Endothelial cell of umbilical vein (primary cell): ENCODE measurements at regions not wholly inside any gene's neighbourhood (a gene's known extent, or its start where the extent isn't known, plus 50 kb on each side); places are given as distances from the start of the nearest gene placed in this dataset.

Experiments used
- BruUV-seq: library from RNA; stranded (reverse); fragments of 400-500 nt; replicated peaks from 2 replicates; lab custom pipeline; 2021; lab: Mats Ljungman, UMichigan
- CTCF ChIA-PET: fragments of 300-600, 350-600 bp; sonication (Branson Sonifier 250); formaldehyde crosslinking; loops from one replicate; lab custom pipeline; 2021; ENCODE audit warnings: antibody characterized with exemption, inconsistent platforms; lab: Charles Lee
- POLR2A ChIA-PET: fragments of 300-600, 350-600 bp; sonication (Branson Sonifier 250); formaldehyde crosslinking; loops from one replicate; lab custom pipeline; 2021; ENCODE audit warnings: antibody characterized with exemption, inconsistent platforms; lab: Charles Lee
- DNase-seq: peaks from one replicate; pipeline ENCODE4 v3.0.0-alpha.2; 2011; ENCODE audit warnings: low read depth, low spot score
- FAIRE-seq: peaks from 2 replicates; lab custom pipeline; 2011; peaks lifted over from hg19 to GRCh38; lab: Jason Lieb, UNC
- H2AFZ ChIP-seq: 2 replicates; pipeline ENCODE4 v1.6.0; 2012; ENCODE audit warnings: low read depth, low read length, control low read depth, inconsistent platforms
- H3K27ac ChIP-seq: 2 replicates; pipeline ENCODE4 v1.5.1; 2011; ENCODE audit warnings: low read depth, mild to moderate bottlenecking, control low read depth, low read length, moderate library complexity; ENCODE audit not compliant: insufficient read depth
- H3K27me3 ChIP-seq, 2 experiments: 2 replicates each; pipeline versions ENCODE4 v1.6.0 to v1.6.1; 2011; ENCODE audit warnings: low read length in 2 of 2, mixed read lengths in 1 of 2; ENCODE audit not compliant: control insufficient read depth in 2 of 2, insufficient read depth in 2 of 2
- H3K36me3 ChIP-seq, 2 experiments: 2 replicates in 1 of 2; 3 replicates in 1 of 2; pipeline ENCODE4 v1.5.1; 2011; ENCODE audit warnings: low read length in 2 of 2, mild to moderate bottlenecking in 1 of 2, moderate library complexity in 1 of 2; ENCODE audit not compliant: control insufficient read depth in 2 of 2, insufficient read depth in 2 of 2; ENCODE audit errors: extremely low read depth in 1 of 2
- H3K4me1 ChIP-seq: 3 replicates; pipeline ENCODE4 v1.5.1; 2011; ENCODE audit warnings: mild to moderate bottlenecking, low read length; ENCODE audit not compliant: control insufficient read depth, insufficient read depth; ENCODE audit errors: extremely low read depth
- H3K4me2 ChIP-seq: 2 replicates; pipeline ENCODE4 v1.6.1; 2011; ENCODE audit warnings: low read length, control low read depth, mixed read lengths; ENCODE audit not compliant: insufficient read depth
- H3K4me3 ChIP-seq, 3 experiments: fragments of 200-600 bp in 1 of 3; sonication (generic), shearing (Covaris generic) in 1 of 3; replicated peaks in 1 of 3; 2 replicates each; pipeline ENCODE4 v1.5.1; 2011 to 2016; ENCODE audit warnings: control low read depth in 3 of 3, low read length in 3 of 3, mild to moderate bottlenecking in 2 of 3, inconsistent platforms in 1 of 3, low read depth in 1 of 3, moderate library complexity in 1 of 3; ENCODE audit not compliant: insufficient read depth in 1 of 3
- H3K79me2 ChIP-seq: 2 replicates; pipeline ENCODE4 v1.6.0; 2012; ENCODE audit warnings: low read length, inconsistent platforms; ENCODE audit not compliant: control insufficient read depth, insufficient read depth
- H3K9ac ChIP-seq: replicated peaks from 2 replicates; pipeline ENCODE3; 2011; ENCODE audit warnings: low read length, control low read depth; ENCODE audit not compliant: insufficient read depth; ENCODE audit errors: extremely low read depth
- H3K9me1 ChIP-seq: replicated peaks from 3 replicates; pipeline ENCODE4 v1.6.0; 2011; ENCODE audit warnings: mild to moderate bottlenecking, low read length; ENCODE audit not compliant: control insufficient read depth, insufficient read depth; ENCODE audit errors: extremely low read depth
- H3K9me3 ChIP-seq: replicated peaks from 2 replicates; pipeline ENCODE4 v1.5.1; 2012; ENCODE audit warnings: low read length, inconsistent platforms; ENCODE audit not compliant: control insufficient read depth, insufficient read depth
- H4K20me1 ChIP-seq: replicated peaks from 2 replicates; pipeline ENCODE3; 2011; ENCODE audit warnings: mild to moderate bottlenecking, low read length; ENCODE audit not compliant: control insufficient read depth, insufficient read depth; ENCODE audit errors: extremely low read depth
- CTCF ChIP-seq, 2 donors: IDR thresholded peaks; 1 replicate in 1 of 2; 2 replicates in 1 of 2; pipeline ENCODE4 v1.5.1; 2011; ENCODE audit warnings: low read length in 2 of 2, mild to moderate bottlenecking in 2 of 2, moderate library complexity in 2 of 2, control low read depth in 1 of 2, inconsistent platforms in 1 of 2, low read depth in 1 of 2; ENCODE audit not compliant: insufficient read depth in 1 of 2; ENCODE audit errors: extremely low read depth in 1 of 2
- EZH2 ChIP-seq: IDR thresholded peaks from 2 replicates; pipeline ENCODE4 v1.6.1; 2012; ENCODE audit warnings: borderline replicate concordance, low read depth, mild to moderate bottlenecking, moderate library complexity, low read length, inconsistent platforms; ENCODE audit not compliant: severe bottlenecking
- FOS ChIP-seq: IDR thresholded peaks from 2 replicates; pipeline ENCODE4 v1.6.1; 2011; ENCODE audit warnings: mild to moderate bottlenecking, low read length, moderate library complexity, borderline replicate concordance; ENCODE audit not compliant: insufficient read depth
- GATA2 ChIP-seq: IDR thresholded peaks from 2 replicates; pipeline ENCODE4 v1.7.0; 2011; ENCODE audit warnings: low read depth, mild to moderate bottlenecking, moderate library complexity, mixed read lengths, low read length; ENCODE audit not compliant: insufficient read length, insufficient read depth
- JUN ChIP-seq: IDR thresholded peaks from 2 replicates; pipeline ENCODE4 v1.6.1; 2011; ENCODE audit warnings: borderline replicate concordance, low read depth; ENCODE audit not compliant: insufficient read length, insufficient read depth
- MAX ChIP-seq: IDR thresholded peaks from 2 replicates; pipeline ENCODE4 v1.6.1; 2011; ENCODE audit not compliant: insufficient read depth, insufficient read length
- MYC ChIP-seq: IDR thresholded peaks from one replicate; pipeline ENCODE4 v1.6.1; 2011; ENCODE audit warnings: mild to moderate bottlenecking, low read depth, low read length
- POLR2A ChIP-seq: IDR thresholded peaks from 2 replicates; pipeline ENCODE4 v1.6.1; 2012; ENCODE audit warnings: low read depth, mild to moderate bottlenecking, control low read depth, low read length
- POLR2AphosphoS5 ChIP-seq: IDR thresholded peaks from 2 replicates; pipeline ENCODE4 v1.6.1; 2012; ENCODE audit warnings: low read depth, mild to moderate bottlenecking, control low read depth, low read length, moderate library complexity; ENCODE audit not compliant: insufficient read depth
- dilution Hi-C: fragments of 300-500 bp; cut with MboI; formaldehyde crosslinking; loops from one replicate; pipeline ENCODE4 v1.15.0; 2019; ENCODE audit warnings: low sequenced_read_pairs; ENCODE audit not compliant: extremely low pct_ligation_motif_present
- intact Hi-C: fragments of 100-400 bp; cut with micrococcal nuclease; formaldehyde crosslinking; loops from one replicate; pipeline ENCODE4 v1.10.0; 2022

GRCh38 chr16:65757064-65757463, 609.4 kb upstream of the CDH5 start:
- no peak overlapping the region for H3K27ac ChIP-seq
- H3K4me1 ChIP-seq = no peaks in the 10 kb centered on the region
- DNase-seq (no peak), FAIRE-seq (no peak)
- no peak overlapping the region for H3K4me3 ChIP-seq
- H3K9ac ChIP-seq = no peak overlapping the region
- no TSS peak for BruUV-seq
- H3K4me2 ChIP-seq = no peak overlapping the region
- no peaks in the 10 kb centered on the region for H3K27me3 ChIP-seq
- POLR2A ChIA-PET = no interaction called here
- H4K20me1 ChIP-seq = no peaks in the 10 kb centered on the region
- no peak overlapping the region for H2AFZ ChIP-seq
- no peaks in the 10 kb centered on the region for H3K36me3 ChIP-seq
- CTCF ChIA-PET = no interaction called here
- TF ChIP-seq POLR2A (no peak), FOS (no peak), EZH2 (no peak), CTCF (IDR thresholded peaks at IDR 0.05; ENCODE audit: extremely low read depth in 1 of 2, insufficient read depth in 1 of 2, low read depth in 1 of 2, low read length in 2 of 2) (no peak), MYC (no peak)
- H3K79me2 ChIP-seq = no peaks in the 10 kb centered on the region
- dilution Hi-C loops = no loop called here
- intact Hi-C loops = no loop called here
- H3K9me3 ChIP-seq = no peaks in the 10 kb centered on the region
- no peaks in the 10 kb centered on the region for H3K9me1 ChIP-seq

DNA sequence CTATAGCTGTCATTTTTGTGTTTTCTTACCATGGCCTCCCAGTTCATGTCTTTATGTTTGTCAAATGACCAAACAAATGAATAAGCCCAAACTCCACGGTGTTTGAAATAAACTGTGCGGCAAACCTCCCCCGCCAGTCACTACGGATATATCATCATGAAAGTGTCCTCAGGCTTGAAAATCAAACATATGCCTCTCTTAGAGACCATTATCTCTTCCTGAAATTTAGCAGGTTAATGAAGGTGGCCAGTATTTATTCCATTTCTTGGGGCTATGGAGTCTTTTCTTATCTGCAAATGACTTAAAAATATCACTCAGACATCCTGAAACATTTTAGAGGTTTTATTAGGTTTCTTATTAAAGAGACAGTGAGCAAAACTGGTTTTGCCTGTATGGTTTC, 610.3 kb upstream of the CDH5 start:
- no peaks in the 10 kb centered on the region for H3K4me1 ChIP-seq
- CTCF ChIA-PET = no interaction called here
- no peak overlapping the region for H2AFZ ChIP-seq
- H3K4me3 ChIP-seq = no peak overlapping the region
- no peaks in the 10 kb centered on the region for H4K20me1 ChIP-seq
- TF ChIP-seq POLR2A = no peak
- no peak for TF ChIP-seq MYC
- TF ChIP-seq GATA2 = no peak
- TF ChIP-seq EZH2 = no peak
- no peak for TF ChIP-seq JUN
- TF ChIP-seq POLR2AphosphoS5 = no peak
- TF ChIP-seq CTCF (IDR thresholded peaks at IDR 0.05; ENCODE audit: extremely low read depth in 1 of 2, insufficient read depth in 1 of 2, low read depth in 1 of 2, low read length in 2 of 2) = no peak
- TF ChIP-seq FOS = no peak
- TF ChIP-seq MAX = no peak
- intact Hi-C loops (no loop called here), dilution Hi-C loops (no loop called here)
- H3K4me2 ChIP-seq = no peak overlapping the region
- FAIRE-seq = no peak
- POLR2A ChIA-PET = no interaction called here
- no peaks in the 10 kb centered on the region for H3K79me2 ChIP-seq
- no peak overlapping the region for H3K27ac ChIP-seq
- no peaks in the 10 kb centered on the region for H3K9me1 ChIP-seq
- no TSS peak for BruUV-seq
- H3K36me3 ChIP-seq = no peaks in the 10 kb centered on the region
- no peaks in the 10 kb centered on the region for H3K27me3 ChIP-seq
- H3K9me3 ChIP-seq = no peaks in the 10 kb centered on the region
- no peak for DNase-seq
- H3K9ac ChIP-seq = no peak overlapping the region
